ENCODE measurements at regions not wholly inside any gene's neighbourhood (a gene's known extent, or its start where the extent isn't known, plus 50 kb on each side); places are given as distances from the start of the nearest gene placed in this dataset.
"Not testable (repeated sequence)": the region's sequence is repeated elsewhere in the genome, so short reads cannot be mapped to it uniquely, and the experiment has no call there.

DNA sequence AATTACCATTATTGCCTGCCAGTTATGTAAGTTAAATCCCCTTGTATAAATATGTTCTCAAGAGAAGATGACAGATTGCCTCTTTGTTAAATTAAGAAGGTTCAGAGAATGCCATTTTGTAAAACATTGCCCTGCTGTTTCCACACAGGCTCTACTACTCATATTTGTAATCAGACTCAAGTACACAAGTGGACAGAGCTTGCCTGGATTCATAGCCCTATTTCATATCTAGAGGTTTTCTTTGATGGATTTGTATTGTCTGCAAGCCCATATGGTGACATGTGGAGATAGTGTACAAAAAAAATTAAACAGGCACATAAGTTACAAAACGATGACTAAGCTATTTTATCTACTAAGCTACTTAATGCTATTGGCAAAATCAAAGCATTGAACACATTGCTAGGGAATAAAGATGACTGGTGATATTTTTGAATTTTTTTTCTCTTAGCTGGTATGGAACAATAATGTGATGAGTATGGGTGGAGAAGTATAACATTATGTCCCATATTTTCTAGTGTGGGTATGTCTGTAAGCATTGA lies 1286.6 kb upstream of the ALCAM start:
- DNase-seq, result no peak

DNA sequence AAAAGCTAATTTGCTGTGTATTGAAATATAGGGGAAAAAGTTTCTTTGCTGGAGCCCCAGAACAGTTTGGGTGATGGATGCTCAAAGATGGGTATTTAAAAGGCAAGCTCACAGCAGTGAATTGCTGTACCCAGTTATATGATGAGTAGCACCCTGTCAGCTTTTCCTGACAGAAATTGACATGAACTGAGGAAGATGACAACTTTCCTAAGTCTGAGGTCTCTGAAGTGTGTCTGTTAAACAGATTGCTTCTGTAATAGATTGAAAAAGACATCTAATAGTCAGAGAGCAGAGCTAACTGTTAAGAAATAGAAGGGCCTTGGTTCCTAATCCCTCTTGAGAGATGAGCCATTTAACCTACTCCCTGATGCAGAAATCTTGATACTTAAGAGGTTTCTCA lies 1278.0 kb upstream of the ALCAM start:
- no peak for DNase-seq

DNA sequence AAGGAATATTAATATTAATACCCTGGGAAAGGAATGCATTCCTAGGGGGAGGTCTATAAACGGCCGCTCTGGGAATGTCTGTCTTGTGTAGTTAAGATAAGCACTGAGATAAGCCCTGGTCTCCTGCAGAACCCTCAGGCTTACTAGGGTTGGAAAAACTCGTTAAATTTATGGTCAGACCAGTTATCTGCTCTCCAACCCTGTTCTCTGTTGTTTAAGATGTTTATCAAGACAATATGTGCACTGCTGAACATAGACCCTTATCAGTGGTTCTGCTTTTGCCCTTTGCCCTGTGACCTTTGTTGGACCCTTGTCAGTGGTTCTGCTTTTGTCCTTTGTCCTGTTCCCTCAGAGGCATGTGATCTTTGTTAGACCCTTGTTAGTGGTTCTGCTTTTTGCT lies 1276.7 kb upstream of the ALCAM start:
- not testable (repeated sequence) for DNase-seq

DNA sequence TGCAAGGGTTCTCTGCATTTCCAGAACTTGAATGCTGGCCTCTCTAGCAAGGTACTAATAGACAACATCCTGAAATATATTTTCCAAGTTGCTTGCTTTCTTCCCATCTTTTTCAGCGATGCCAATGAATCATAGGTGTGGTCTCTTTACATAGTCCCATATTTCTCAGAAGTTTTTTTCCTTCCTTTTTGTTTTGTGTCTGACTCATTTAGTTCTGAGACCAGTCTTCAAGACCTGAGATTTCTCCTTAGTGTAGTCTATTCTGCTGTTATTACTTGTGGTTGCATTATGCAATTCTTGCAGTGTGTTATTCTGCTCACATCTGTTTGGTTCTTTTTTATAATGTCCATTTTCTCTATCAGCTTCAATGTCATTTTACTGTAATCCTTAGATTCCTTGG lies 1265.0 kb upstream of the ALCAM start:
- DNase-seq, result no peak

DNA sequence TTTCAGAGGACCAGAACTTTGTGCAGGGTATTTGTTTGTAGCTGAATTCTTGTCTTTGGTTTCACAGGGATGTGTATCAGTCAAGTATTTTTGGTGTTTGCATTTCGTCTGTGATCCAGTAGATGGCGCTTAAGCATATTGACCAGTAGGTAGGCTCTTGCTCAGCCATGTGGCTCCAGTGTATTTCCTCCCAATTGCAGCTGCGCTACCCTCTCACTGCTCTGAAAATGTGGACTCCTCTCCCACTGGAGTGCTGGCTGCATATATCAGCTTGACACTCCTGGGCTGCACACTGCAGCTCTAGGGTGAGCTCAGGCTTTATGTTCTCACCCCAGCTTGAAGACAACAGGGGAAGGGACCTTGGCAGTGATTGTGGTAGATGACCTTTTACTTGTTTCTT lies 1264.3 kb upstream of the ALCAM start:
- no peak for DNase-seq

DNA sequence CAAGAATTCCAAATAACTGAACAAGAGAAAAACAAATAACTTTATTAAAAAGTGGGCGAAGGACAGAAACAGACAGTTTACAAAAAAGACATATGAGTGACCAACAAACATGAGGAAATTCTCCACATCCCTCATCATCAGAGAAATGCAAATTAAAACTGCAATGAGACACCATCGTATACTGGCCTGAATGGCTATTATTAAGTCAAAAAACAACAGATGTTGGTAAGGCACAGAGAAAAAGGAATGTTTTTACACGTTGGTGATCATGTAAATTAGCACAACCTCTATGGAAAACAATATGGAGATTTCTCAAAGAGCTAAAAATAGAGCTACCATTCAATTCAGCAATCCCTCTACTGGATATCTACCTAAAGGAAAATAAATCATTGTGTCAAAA lies 1260.4 kb upstream of the ALCAM start:
- no peak for DNase-seq

DNA sequence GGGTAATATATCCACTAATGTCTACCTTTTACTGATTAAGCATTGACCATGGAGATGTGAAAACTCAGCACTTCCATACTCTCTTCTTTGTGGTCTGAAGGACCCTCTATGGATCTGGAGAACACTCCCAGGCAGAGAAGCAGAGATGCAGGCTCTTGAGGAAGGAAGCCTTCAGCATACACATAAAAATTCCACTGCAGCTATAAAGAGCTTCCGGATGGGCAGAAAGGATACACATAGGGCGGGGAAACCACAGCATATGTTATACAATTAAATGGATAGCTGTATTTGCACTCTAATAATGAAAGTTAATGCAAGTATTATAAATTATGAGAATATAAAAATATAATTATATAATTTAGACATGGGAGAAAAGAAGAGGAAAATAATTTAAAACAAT lies 1258.2 kb upstream of the ALCAM start:
- no peak for DNase-seq

DNA sequence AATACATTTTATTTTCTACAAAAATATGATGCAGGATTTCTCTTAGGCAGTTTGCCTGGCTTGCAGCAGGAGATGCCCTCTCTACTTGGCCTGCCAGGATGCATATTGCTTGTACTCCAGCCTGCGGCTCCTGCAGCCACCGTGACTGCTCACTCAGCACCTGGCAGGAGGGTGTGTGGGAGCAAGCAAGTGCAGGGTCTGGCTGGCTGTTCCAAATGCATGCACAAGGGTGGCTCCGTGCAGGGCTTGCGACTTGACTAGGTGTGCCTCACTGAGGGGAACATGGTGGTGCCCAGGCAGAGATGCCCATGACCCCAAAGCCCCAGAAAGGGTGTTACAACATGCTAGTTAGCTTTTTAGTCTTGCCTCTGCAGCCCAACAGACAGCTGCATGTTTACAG lies 1240.2 kb upstream of the ALCAM start:
- DNase-seq, result no peak

DNA sequence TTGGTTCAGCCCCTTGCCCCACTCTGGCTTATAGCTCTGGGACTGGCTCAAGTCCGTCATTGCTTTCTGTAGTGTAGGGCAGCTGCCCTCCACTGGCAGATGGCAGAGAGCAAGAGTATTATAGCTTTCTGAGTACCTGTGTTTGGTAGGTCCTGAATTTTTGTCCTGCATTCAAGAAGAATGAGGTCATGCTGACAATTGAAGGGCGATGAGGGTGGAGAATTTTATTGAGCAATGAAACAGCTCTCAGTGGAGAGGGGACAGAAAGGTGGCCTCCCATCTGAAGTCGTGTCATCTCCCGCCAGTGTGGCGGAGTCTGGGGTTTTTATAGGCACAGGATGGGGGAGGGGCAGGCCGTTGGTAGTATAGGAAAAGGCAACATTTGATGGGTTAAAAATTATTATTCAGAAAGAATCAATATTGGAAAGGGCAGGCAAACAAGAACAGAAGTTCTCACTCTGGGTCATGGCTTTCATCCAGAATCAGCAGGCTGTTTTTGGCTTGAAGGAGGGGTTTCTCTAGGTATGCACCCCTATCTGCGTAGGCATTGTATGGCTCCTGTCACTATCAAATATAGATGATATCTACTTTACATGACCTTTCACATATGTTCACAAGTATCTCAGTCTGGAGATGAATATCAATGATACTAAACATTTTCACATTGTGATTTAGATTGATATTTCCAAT lies 1239.7 kb upstream of the ALCAM start:
- DNase-seq, result no peak

DNA sequence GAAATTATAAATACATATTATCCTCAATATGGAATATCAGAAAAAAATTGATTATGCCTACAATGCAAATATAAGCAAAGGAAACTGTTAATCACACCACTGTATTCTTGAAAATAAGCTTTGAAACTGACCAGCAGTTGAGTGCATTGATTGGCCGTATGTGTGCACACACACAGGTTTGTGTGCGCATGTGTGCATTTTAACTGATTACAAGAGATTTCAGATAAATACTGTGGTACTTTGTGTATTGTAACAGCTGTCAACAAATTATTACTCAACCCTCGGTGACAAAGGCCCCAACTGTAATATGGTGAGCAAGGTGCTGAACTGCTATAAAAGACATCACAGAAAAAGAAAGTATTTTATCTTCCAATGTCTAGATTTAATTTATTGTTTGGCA lies 1238.9 kb upstream of the ALCAM start:
- no peak for DNase-seq

DNA sequence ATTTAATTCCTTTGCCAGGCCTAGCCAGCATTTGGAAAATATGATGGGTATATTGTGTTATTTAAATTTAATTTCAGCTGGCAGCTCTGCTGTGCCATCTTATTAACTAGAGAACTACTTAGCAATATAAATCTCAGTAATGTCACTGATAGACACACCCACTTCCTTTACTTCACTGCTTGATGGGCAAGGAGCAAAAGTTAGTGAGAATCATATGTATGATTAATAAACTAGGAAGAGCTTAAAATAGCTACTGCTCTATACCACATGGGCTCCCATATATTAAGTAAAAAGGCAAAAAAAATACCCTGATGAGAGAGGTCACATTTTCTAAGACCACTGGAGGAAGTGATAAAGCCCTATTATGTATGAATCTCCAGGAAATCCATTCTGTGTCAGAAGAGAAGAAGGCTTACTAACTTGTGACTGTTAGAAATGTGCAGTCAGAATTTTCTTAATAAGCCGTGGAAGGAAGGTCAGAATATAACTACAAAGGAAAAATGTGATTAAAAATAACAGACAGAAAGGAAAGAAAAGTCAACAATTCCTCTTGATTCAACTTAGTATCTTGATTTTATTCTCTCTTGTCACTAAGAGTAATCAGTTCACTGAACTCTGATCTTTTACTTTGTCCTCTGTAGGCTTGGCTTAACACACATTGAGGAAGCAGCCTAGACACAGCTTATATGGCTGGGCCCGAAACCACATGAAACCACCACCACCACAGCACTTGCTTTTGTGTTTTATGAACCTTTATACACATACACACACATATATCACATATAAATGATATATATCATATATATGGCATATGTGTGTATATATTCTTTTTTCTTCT lies 1233.9 kb upstream of the ALCAM start:
- DNase-seq, result no peak

DNA sequence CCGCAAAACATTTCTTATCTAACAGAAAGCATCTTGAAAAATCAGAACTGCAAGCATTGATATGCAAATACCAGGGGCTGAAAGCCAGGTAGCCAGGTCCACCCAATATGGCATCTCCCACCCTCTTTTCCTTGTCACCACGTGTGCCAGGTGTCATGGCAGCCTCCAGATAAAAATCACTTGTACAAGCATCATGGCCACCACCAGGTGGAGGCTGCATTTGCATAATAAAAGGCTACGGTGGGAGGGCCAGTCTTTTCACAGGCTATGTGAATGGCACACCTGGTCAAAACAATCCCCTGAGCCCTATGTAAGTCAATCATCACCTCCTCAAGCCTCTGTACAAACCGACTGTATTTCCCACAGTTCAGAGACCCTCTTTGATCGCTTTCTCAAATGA lies 1233.1 kb upstream of the ALCAM start:
- DNase-seq, result no peak

DNA sequence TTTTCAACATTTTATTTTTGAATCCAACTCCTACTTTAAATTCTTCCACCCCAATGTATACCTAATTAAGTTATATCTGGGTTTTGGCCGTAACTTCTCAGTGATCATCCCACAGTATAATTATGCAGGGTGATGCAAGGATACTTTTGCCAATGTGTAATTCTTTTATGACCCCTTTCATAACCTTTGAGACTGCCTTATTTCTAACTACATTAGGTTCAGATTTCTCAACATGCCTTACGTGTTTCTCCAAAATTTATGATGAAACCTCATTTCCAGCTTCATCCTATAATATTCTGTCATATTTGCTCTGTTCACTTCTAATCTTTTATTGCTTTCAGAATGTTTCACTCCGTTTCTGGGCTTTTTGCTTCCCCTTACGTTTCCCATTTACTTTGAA lies 1229.6 kb upstream of the ALCAM start:
- no peak for DNase-seq

DNA sequence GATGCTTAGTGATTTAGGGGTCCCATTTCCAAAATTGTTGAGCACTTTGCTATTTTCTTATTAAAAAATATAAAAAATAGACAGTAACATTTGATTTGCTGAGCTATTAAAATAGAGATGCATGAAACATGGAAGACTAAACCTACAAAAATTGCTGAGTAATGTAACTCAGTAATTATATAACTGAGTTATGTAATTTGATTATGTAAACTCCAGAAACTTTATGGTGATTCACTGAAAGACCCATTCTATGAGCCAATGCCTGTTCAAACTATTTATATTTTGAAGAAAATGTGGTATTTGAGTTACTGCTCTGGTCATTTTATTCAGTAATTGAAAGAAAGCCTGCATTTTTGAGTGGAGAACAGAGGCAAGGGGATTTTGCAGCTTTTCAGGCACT lies 1221.5 kb upstream of the ALCAM start:
- DNase-seq, result no peak

DNA sequence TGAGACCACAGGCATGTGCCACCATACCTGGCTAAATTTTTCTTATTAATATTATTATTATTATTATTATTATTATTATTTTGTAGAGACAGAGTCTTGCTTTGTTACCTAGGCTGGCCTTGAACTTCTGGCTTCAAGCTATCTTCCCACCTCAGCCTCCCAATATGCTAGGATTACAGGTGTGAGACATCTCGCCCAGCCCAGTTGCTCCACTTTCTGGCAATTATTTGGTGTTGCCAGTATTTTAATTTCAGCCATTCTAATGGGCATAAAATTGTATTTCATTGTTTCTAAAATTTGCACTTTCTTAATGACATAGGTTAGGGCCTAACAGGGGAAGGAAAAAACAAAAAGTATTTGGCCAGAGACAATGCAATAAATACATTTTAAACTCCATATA lies 1217.6 kb upstream of the ALCAM start:
- DNase-seq, result no peak

DNA sequence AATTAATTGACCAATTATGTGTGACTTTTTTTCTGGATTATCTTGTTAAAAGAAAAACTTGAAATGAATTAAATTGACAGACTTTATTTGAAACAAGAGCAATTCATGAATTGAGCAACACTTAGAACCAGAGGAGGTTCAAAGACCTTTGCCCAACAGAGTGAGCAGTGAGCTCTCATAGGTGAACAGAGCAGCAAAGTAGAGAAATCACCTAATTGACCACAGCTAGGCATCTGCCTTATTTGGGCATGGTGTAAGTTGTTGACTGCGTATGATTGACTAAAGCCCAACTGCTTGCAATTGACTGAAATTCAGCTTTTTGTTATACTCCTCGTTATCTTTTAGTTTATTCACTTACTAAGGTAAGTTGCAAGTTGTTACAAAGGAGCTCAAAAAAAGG lies 1216.0 kb upstream of the ALCAM start:
- DNase-seq, result no peak

DNA sequence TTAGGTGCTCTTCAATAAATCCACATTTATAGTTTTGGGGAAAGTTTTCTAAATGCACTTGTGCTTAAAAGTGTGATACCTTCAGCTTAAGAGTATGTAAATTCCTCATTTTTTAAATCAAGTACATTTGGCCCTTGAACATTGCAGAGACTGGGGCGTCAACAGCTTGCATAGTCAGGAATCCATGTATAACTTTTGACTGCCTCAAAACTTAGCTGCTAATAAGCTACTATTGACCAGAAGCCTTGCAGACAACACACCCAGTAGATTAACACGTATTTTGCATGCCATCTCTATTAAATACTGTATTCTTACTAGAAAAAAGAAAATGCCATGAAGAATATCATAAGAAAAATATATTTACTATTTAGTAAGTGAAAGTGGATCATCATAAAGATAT lies 1211.8 kb upstream of the ALCAM start:
- DNase-seq, result no peak

DNA sequence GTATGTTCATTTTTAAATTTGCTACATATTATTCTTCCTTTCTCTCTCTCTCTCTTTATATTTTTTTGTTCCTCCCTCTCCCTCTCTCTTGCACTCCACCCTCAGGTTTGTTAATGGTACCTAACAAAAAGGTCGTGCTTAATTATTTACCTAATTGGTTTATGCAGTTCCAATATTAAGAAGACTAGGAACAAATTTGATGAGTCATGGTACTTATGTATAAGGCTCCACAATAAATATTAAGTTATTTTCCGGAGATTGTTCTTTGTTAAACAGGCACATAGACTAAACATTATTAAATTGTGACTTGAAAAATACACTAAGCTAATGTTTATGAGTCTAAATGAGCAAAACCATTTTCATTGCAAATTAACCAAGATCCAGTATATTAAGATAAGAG lies 1200.8 kb upstream of the ALCAM start:
- DNase-seq, result no peak

DNA sequence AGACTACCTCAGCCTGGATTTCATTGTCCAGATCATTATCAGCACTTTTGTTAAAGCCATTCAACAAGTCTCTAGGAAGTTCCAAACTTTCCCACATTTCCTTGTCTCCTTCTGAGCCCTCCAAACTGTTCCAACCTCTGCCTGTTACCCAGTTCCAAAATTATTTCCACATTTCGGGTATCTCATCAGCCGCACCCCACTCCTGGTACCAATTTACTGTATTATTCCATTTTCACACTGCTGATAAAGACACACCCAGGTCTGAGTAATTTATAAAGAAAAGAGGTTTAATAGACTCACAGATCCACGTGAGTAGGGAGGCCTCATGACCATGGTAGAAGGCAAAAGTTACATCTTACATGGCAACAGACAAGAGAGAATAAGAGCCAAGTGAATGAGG lies 1198.3 kb upstream of the ALCAM start:
- DNase-seq, result no peak

DNA sequence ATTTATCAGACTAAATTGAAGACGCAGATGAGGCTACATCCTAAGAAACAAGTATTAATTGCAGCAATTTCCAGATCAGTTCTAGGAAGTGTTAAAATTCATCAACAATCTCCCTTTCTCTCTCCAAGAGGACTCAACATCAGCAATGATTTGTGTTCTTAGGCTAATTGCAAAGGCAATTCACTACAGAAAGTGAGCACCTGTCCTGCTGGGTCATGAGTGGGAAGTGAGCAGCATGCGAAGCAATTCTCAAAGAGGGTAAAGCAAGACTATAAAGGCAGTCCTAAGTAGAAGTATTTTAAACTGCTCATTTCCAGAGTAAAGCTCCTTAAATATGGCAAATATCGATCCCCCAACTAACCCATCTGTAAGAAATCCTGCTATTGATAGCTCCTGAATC lies 1191.0 kb upstream of the ALCAM start:
- DNase-seq, result no peak

DNA sequence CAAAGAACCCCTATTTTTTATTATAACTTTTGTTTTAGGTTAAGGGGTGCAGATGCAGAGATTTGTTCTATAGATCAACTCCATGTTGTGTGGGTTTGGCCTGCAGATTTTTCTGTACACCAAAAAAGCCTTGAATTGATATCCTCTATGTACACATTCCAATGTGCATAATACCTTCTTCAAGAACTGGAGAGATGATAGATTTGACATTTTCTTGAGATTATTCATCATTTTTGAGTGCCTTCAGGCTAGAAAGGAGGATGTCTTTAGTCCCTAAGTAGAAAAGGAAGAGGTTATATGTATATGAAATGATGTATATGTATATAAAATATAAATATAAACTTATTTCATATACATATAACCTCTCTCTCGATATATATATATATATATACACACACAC lies 1190.0 kb upstream of the ALCAM start:
- no peak for DNase-seq

DNA sequence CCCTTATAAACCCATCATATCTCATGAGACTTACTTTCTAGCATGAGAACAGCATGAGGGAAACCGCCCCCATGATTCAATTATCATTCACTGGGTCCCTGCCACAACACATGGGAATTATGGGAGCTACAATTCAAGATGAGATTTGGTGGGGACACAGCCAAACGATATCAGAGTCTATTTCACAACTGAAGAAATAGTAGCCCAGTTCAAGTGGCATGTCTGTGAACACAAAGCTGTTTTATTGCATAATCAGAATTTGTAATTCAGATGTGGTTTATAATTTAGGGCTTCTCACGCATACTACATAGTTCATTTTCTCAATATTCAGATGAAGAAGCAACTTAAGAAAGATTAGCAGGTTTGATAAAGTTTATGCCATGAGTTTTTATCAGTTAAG lies 1188.0 kb upstream of the ALCAM start:
- no peak for DNase-seq

DNA sequence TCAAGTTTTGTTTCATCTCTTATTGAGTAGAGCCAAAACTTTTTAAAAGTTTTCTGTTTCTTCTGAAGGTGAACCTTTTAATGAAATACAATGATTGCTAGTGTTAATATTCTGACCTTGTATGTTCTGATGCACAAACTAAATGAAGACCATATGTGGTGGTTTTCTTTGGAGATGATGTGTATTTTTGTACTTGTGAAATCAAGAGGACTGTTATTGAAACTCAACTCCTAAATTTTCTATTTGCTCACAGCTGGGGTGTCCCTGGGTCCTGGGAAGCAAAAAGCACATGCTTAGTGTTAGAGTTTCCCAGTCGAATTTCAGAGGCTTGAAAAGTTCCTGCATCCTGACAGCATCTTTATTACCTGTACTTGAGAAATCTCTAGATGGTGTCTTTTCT lies 1185.8 kb upstream of the ALCAM start:
- DNase-seq, result no peak

DNA sequence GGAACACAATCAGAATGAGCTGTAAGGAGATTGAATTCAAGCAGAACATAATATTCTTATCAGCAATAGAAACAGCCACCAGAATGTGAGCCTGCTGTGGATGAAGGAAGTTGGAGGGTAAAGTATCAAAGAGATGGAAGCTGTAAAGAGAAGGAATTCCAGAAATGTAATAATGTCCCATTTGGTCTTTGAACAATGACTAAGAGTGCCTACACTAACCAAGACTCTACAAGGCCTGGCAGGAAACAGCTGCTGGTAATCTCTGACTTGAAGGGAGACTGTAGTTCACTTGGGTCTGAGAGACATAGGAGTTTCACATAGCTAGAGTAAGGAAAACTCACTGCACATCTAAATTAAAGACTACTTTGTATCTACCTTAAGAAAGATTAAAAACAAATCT lies 1176.0 kb upstream of the ALCAM start:
- no peak for DNase-seq

DNA sequence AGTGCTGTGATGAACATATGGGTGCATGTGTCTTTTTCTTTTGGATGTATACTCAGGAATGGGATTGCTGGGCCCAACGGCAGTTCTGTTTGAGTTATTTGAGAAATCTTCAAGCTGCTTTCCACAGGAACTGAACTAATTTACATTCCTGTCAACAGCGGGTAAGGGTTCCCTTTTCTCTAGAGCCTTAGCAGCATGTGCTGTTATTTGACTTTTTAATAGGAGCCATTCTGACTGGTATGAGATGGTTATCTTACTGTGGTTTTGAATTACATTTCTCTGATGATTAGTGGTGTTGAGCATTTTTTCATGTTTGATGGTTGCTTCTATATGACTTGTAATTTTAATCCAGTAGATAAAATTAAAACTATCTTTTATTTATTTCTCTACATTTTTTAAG lies 1168.6 kb upstream of the ALCAM start:
- DNase-seq, result no peak
